ENCODE measurements at regions not wholly inside any gene's neighbourhood (a gene's known extent, or its start where the extent isn't known, plus 50 kb on each side); places are given as distances from the start of the nearest gene placed in this dataset.

DNA sequence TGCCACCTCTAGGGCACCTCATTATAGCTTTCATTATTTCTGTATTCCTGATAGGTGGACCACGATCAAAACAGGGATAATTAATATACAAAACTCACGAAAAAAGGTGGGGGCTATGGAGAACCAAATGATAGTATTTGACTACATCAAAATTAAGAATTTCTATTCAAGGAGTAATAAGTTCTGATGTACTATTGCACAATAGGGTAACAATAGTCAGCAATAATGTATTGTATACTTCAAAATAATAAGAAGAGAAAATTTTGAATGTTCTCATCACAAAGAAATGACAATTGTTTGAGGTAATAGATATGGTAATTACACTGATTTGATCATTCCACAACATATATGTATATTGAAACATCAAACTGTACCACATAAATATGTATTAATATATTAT lies 327.3 kb upstream of the TRAM1L1 start:
- TF ChIP-seq, protein P1, sequence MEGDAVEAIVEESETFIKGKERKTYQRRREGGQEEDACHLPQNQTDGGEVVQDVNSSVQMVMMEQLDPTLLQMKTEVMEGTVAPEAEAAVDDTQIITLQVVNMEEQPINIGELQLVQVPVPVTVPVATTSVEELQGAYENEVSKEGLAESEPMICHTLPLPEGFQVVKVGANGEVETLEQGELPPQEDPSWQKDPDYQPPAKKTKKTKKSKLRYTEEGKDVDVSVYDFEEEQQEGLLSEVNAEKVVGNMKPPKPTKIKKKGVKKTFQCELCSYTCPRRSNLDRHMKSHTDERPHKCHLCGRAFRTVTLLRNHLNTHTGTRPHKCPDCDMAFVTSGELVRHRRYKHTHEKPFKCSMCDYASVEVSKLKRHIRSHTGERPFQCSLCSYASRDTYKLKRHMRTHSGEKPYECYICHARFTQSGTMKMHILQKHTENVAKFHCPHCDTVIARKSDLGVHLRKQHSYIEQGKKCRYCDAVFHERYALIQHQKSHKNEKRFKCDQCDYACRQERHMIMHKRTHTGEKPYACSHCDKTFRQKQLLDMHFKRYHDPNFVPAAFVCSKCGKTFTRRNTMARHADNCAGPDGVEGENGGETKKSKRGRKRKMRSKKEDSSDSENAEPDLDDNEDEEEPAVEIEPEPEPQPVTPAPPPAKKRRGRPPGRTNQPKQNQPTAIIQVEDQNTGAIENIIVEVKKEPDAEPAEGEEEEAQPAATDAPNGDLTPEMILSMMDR (IDR thresholded peaks at IDR 0.05; ENCODE audit: borderline replicate concordance, control extremely low read depth, extremely low read depth, insufficient read depth, missing control alignments): no peak
- DNase-seq (ENCODE audit: low spot score): no peak
- in situ Hi-C loops (cut with MboI; ENCODE audit: low sequenced_read_pairs, unreplicated experiment): no loop called here

DNA sequence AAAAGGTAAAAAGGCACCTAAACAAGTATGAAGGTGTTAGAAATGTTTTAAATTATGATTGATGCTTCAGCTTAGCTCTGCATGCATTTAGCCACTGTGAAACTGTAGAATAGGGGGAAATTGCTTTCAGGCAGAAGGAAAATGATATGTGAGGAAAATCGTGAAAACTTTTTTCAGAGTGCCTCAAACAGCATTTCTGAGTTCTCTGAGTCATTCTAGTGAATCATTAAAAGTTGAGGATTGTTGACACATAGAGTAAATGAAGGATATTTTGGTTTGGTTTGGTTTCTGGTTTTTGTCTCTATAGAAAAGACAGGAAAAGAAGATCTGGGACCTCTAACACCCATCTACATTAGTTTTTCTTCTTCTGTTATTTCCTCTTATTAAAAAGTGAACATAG lies 332.5 kb upstream of the TRAM1L1 start:
- no peak for DNase-seq (ENCODE audit: low spot score)
- TF ChIP-seq, protein P1 (IDR thresholded peaks at IDR 0.05; ENCODE audit: borderline replicate concordance, control extremely low read depth, extremely low read depth, insufficient read depth, missing control alignments): no peak
- in situ Hi-C loops (cut with MboI; ENCODE audit: low sequenced_read_pairs, unreplicated experiment): no loop called here

DNA sequence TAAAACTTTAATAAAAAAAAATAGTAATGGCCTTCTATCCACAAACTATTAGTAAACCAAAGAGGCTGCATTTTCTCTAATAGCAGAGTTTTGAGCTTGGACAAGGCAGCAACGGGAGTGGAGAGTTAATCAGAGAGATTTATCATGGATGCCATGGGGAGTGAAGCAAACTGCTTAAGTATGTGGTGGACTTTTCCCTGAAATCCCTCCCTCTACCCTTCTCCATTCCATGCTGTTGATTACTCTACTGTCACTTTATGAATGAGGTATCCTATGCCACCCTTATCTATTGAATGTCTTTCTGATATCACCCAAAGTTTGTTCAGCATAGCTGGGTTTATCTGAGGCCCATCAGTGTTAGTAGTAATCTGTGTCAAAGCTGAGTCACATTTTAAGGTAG lies 335.6 kb upstream of the TRAM1L1 start:
- DNase-seq (ENCODE audit: low spot score): no peak
- in situ Hi-C loops (cut with MboI; ENCODE audit: low sequenced_read_pairs, unreplicated experiment): no loop called here
- TF ChIP-seq, protein P1 (IDR thresholded peaks at IDR 0.05; ENCODE audit: borderline replicate concordance, control extremely low read depth, extremely low read depth, insufficient read depth, missing control alignments): no peak

DNA sequence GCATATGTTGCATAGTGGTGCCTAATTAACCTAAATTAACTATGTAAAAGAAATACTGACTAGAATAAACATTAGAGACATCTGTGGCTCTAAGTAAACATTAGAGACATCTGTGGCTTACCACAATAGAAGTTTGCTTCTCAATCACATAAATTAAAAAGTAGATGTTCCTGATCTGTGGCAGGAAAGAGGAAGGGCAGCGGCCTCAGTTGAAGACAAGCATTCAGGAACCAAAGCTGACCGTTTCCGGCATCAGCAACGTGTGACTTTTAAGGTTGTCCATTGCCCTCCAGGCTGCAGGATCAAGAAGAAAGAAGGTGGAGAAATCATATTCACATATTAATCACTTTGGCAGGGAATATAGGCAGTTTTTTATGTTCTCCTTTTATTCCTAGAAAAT lies 336.3 kb upstream of the TRAM1L1 start:
- DNase-seq (ENCODE audit: low spot score): no peak
- TF ChIP-seq, protein P1 (IDR thresholded peaks at IDR 0.05; ENCODE audit: borderline replicate concordance, control extremely low read depth, extremely low read depth, insufficient read depth, missing control alignments): no peak
- in situ Hi-C loops (cut with MboI; ENCODE audit: low sequenced_read_pairs, unreplicated experiment): no loop called here

DNA sequence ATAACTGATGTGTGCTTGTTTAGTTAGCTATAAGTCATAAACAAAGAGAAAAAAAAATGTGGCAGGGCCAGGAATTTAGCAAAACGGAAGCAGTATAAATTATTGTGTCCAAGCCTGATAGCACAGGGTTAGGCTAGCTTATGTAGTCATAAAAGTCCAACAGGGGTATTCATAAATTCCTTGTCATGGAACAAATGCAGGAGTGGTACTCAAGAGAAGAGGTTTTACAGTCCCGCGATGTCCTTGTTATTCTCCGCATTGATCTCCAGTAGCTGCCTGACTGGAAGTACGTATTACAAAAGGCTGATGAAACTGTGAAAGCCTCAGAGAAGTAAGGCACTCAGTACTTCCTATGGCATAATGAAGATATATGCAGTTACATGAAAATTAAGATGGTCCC lies 336.9 kb upstream of the TRAM1L1 start:
- TF ChIP-seq, protein P1 (IDR thresholded peaks at IDR 0.05; ENCODE audit: borderline replicate concordance, control extremely low read depth, extremely low read depth, insufficient read depth, missing control alignments): no peak
- in situ Hi-C loops (cut with MboI; ENCODE audit: low sequenced_read_pairs, unreplicated experiment): no loop called here
- no peak for DNase-seq (ENCODE audit: low spot score)

DNA sequence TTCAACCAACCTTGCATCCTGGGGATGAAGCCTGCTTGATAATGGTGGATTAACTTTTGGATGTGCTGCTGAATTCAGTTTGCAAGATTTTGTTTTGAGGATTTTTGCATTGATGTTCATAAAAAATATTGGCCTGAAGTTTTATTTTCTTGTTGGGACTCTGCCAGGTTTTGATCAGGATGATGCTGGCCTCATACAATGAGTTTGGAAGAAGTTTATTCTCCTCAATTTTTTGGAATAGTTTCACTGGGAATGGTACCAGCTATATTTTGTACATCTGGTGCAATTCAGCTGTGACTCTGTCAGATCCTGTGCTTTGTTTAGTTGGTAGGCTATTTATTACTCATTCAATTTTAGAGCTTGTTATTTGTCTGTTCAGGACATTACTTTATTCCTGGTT lies 340.3 kb upstream of the TRAM1L1 start:
- no peak for DNase-seq (ENCODE audit: low spot score)
- TF ChIP-seq, protein P1 (IDR thresholded peaks at IDR 0.05; ENCODE audit: borderline replicate concordance, control extremely low read depth, extremely low read depth, insufficient read depth, missing control alignments): no peak
- in situ Hi-C loops (cut with MboI; ENCODE audit: low sequenced_read_pairs, unreplicated experiment): no loop called here

DNA sequence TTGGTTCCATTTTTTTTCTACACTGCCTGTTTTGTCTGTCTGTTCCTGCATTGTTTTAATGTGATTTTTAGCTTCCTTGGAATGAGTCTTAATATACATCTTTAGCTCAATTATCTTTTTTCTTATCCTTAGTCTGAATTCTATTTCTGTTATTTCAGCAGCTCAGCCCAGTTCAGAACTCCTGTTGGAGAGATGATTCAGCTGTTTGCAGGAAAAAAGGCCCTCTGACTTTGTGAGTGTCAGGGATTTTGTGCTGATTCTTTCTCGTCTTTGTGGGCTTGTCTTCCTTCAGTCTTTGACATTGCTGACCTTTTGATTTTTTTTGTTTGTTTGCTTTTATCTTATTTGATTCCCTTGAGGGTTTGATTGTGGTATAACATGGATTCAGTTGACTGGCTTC lies 343.2 kb upstream of the TRAM1L1 start:
- DNase-seq (ENCODE audit: low spot score): no peak
- in situ Hi-C loops (cut with MboI; ENCODE audit: low sequenced_read_pairs, unreplicated experiment): no loop called here
- TF ChIP-seq, protein P1 (IDR thresholded peaks at IDR 0.05; ENCODE audit: borderline replicate concordance, control extremely low read depth, extremely low read depth, insufficient read depth, missing control alignments): no peak
